CD4-positive, CD25-positive, alpha-beta regulatory T cell (primary cell): ENCODE measurements at regions not wholly inside any gene's neighbourhood (a gene's known extent, or its start where the extent isn't known, plus 50 kb on each side); places are given as distances from the start of the nearest gene placed in this dataset.

Experiments used
- ATAC-seq, 2 donors: fragments of 150-1000 bp; cut with Tn5 transposase; one replicate each; pipeline ENCODE4 v1.10.0; 2021; ENCODE audit warnings: low read depth in 2 of 2, moderate number of reproducible peaks in 2 of 2, moderate library complexity in 1 of 2
- DNase-seq, 3 donors: peaks; one replicate each; pipeline versions ENCODE4 v3.0.0 to v3.0.0-alpha.2; 2012 to 2022; ENCODE audit warnings: mixed read lengths in 1 of 3
- H3K27ac ChIP-seq: one replicate; pipeline ENCODE4 v1.7.0; 2013; ENCODE audit warnings: mild to moderate bottlenecking, low read length; ENCODE audit not compliant: insufficient read depth, poor library complexity, severe bottlenecking
- H3K27me3 ChIP-seq: one replicate; pipeline ENCODE4 v1.7.0; 2013; ENCODE audit warnings: low read length; ENCODE audit not compliant: control insufficient read depth, insufficient read depth
- H3K36me3 ChIP-seq: one replicate; pipeline ENCODE4 v1.7.0; 2013; ENCODE audit warnings: mild to moderate bottlenecking, low read length, moderate library complexity; ENCODE audit not compliant: control insufficient read depth, insufficient read depth
- H3K4me1 ChIP-seq: 2 replicates; pipeline ENCODE4 v1.7.0; 2013; ENCODE audit warnings: mild to moderate bottlenecking, low read length; ENCODE audit not compliant: insufficient read depth, control insufficient read depth, poor library complexity, severe bottlenecking
- H3K4me3 ChIP-seq: one replicate; pipeline ENCODE4 v1.7.0; 2013; ENCODE audit warnings: low read depth, mild to moderate bottlenecking, low read length, moderate library complexity
- H3K9me3 ChIP-seq, 2 experiments: 1 replicate in 1 of 2; 2 replicates in 1 of 2; pipeline ENCODE4 v1.7.0; 2013; ENCODE audit warnings: low read length in 2 of 2, mild to moderate bottlenecking in 1 of 2, moderate library complexity in 1 of 2; ENCODE audit not compliant: control insufficient read depth in 2 of 2
- H3K27ac Mint-ChIP-seq, 3 donors: one replicate each; pipeline ENCODE4 v1.8.0; 2020 to 2022; ENCODE audit warnings: mild to moderate bottlenecking in 3 of 3, mixed read lengths in 3 of 3, moderate library complexity in 2 of 3
- H3K27me3 Mint-ChIP-seq: one replicate; pipeline ENCODE4 v1.8.0; 2022; ENCODE audit warnings: mild to moderate bottlenecking, mixed read lengths
- H3K36me3 Mint-ChIP-seq: one replicate; pipeline ENCODE4 v1.8.0; 2020; ENCODE audit warnings: mixed read lengths
- H3K4me1 Mint-ChIP-seq, 4 donors: one replicate each; pipeline ENCODE4 v1.8.0; 2020 to 2022; ENCODE audit warnings: mixed read lengths in 4 of 4, mild to moderate bottlenecking in 1 of 4
- H3K4me3 Mint-ChIP-seq, 4 donors: one replicate each; pipeline ENCODE4 v1.8.0; 2020 to 2022; ENCODE audit warnings: mild to moderate bottlenecking in 4 of 4, mixed read lengths in 4 of 4, moderate library complexity in 3 of 4
- H3K9me3 Mint-ChIP-seq, 7 donors: one replicate each; pipeline ENCODE4 v1.8.0; 2020 to 2022; ENCODE audit warnings: mixed read lengths in 7 of 7, mild to moderate bottlenecking in 3 of 7, moderate library complexity in 2 of 7

DNA sequence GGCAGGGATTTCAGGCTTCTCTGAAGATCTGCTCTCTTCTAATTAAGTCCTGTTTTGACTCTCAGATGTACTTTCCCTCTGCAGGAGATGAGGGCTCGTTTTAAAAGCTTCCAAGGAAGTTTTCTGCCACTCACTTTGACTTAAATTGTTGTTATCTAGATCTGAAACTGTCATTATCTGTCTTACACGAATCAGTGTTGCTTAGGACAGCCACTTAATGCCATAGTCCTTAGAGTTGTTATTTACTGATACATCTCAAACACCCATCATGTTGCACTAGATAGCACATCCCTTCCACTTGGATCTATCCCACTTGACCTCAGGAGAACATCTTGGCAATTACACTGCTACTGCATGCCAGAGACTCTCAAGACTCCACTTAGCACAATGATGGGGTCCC lies 86.9 kb upstream of the FAT3 start:
- Mint-ChIP-seq H3K4me1 (no peaks in the 10 kb centered on the region), H3K36me3 (no peaks in the 10 kb centered on the region), H3K4me3 (no peak overlapping the region), H3K9me3 (peaks cover 2 to 13% (median 8%) of the 10 kb centered on the region in 7 donors), H3K27me3 (no peaks in the 10 kb centered on the region), H3K27ac (no peak overlapping the region)
- no peaks in the 10 kb centered on the region for H3K4me1 ChIP-seq
- H3K9me3 ChIP-seq = no peaks in the 10 kb centered on the region
- no peak for ATAC-seq
- H3K36me3 ChIP-seq = no peaks in the 10 kb centered on the region
- no peaks in the 10 kb centered on the region for H3K27me3 ChIP-seq
- no peak overlapping the region for H3K4me3 ChIP-seq
- no peak for DNase-seq
- no peak overlapping the region for H3K27ac ChIP-seq

- H3K27me3 Mint-ChIP-seq = no peaks in the 10 kb centered on the region
- no peak overlapping the region for H3K4me3 Mint-ChIP-seq
- no peak overlapping the region for H3K27ac ChIP-seq
- H3K9me3 Mint-ChIP-seq = peaks cover 2 to 16% (median 8%) of the 10 kb centered on the region in 7 donors
- ATAC-seq (no peak), DNase-seq (no peak)
- no peaks in the 10 kb centered on the region for H3K36me3 Mint-ChIP-seq
- H3K4me3 ChIP-seq = no peak overlapping the region
- H3K9me3 ChIP-seq = no peaks in the 10 kb centered on the region
- no peaks in the 10 kb centered on the region for H3K36me3 ChIP-seq
- no peaks in the 10 kb centered on the region for H3K4me1 ChIP-seq
- no peak overlapping the region for H3K27ac Mint-ChIP-seq
- no peaks in the 10 kb centered on the region for H3K27me3 ChIP-seq
- H3K4me1 Mint-ChIP-seq = no peaks in the 10 kb centered on the region
Measured at GRCh38 chr11:92136797-92137196, 87.8 kb upstream of the FAT3 start.

DNA sequence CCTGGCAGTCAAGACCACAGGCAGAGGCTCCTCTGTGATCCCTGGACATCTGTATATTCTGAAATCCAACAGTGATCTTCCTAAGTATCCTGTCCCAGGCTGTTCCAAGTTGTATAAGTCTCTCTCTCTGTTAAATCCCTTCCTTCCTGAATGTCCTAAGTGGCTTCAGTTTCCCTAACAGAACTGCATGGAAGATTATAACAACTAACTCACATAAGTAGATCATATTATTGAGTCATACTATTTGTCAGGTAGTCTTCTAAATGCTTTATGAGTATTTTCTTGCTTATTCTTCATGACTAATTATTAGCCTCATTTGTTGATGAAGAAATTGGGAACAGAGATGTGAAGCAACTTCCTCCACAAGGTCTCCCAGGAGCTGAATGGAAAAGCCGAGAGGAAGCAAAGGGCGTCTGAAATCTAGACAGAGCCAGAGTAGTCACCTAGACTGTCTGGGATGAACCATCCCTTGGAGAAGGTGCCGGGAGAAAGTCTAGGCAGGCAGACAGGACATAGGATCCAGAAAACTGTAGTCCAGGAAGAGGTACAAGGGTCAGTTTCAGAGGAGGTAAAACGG lies 93.2 kb upstream of the FAT3 start:
- no peak overlapping the region for H3K4me3 ChIP-seq
- ATAC-seq (no peak), DNase-seq (no peak)
- H3K4me3 Mint-ChIP-seq = no peak overlapping the region
- no peak overlapping the region for H3K27ac ChIP-seq
- H3K36me3 ChIP-seq = no peaks in the 10 kb centered on the region
- no peaks in the 10 kb centered on the region for H3K27me3 ChIP-seq
- H3K4me1 Mint-ChIP-seq = no peaks in the 10 kb centered on the region
- H3K9me3 Mint-ChIP-seq = peaks cover 0 to 10% (median 4%) of the 10 kb centered on the region in 7 donors
- H3K27me3 Mint-ChIP-seq = no peaks in the 10 kb centered on the region
- H3K4me1 ChIP-seq = no peaks in the 10 kb centered on the region
- no peaks in the 10 kb centered on the region for H3K36me3 Mint-ChIP-seq
- no peak overlapping the region for H3K27ac Mint-ChIP-seq
- no peaks in the 10 kb centered on the region for H3K9me3 ChIP-seq

- DNase-seq (no peak), ATAC-seq (no peak)
- Histone ChIP-seq H3K4me1 (no peaks in the 10 kb centered on the region), H3K27ac (no peak overlapping the region), H3K4me3 (no peak overlapping the region), H3K27me3 (no peaks in the 10 kb centered on the region), H3K9me3 (no peaks in the 10 kb centered on the region), H3K36me3 (no peaks in the 10 kb centered on the region)
- Mint-ChIP-seq H3K27ac (no peak overlapping the region), H3K4me3 (no peak overlapping the region), H3K27me3 (no peaks in the 10 kb centered on the region), H3K9me3 (peaks cover 0 to 10% (median 4%) of the 10 kb centered on the region in 7 donors), H3K4me1 (no peaks in the 10 kb centered on the region), H3K36me3 (no peaks in the 10 kb centered on the region)
Measured at GRCh38 chr11:92130421-92130831, 94.2 kb upstream of the FAT3 start.

DNA sequence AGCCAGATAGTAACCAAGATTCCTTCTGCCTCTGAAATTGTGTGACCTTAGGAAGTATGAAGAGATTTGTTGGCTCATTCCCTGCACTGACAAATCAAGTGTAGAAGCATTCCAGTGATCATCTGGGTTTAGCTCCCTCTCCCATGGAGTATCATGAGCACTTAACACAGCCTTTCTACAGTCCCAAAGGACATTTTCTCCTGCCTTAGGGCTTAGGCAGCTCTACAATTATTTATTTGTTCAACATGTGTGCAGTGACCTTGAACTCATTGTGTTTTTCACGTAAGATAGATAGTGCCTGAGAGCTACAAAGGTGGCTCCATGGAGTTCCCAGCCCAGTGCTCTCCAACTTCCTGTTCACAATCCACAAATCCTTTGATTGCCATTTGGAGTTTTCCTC lies 94.8 kb upstream of the FAT3 start:
- peaks cover 0 to 10% (median 4%) of the 10 kb centered on the region in 7 donors for H3K9me3 Mint-ChIP-seq
- no peaks in the 10 kb centered on the region for H3K4me1 Mint-ChIP-seq
- ATAC-seq = no peak

DNA sequence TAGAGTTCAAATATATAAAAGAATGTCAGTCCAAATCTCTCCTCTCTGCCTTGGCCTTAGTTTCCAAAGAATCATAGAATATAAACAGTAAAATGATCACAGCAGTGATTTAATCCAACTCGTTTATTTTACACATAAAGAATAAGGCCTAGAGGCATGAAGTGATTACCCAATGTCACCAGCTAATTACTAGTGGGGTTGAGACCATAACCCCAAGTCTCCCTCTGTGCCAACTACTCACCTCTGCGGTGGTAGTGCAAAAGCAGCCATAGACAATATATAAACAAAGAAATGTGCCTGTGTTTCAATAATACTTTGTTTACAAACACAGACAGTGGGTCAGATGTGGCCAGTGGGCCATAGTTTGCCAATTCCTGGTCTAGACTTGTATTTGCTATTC lies 96.6 kb upstream of the FAT3 start:
- peaks cover 0 to 10% (median 3%) of the 10 kb centered on the region in 7 donors for H3K9me3 Mint-ChIP-seq
- no peaks in the 10 kb centered on the region for H3K27me3 ChIP-seq
- no peaks in the 10 kb centered on the region for H3K9me3 ChIP-seq
- ATAC-seq (no peak), DNase-seq (no peak)
- no peak overlapping the region for H3K27ac Mint-ChIP-seq
- no peaks in the 10 kb centered on the region for H3K36me3 ChIP-seq
- no peaks in the 10 kb centered on the region for H3K36me3 Mint-ChIP-seq
- H3K27ac ChIP-seq = no peak overlapping the region
- H3K4me1 Mint-ChIP-seq = no peaks in the 10 kb centered on the region
- H3K4me1 ChIP-seq = no peaks in the 10 kb centered on the region
- no peaks in the 10 kb centered on the region for H3K27me3 Mint-ChIP-seq
- H3K4me3 Mint-ChIP-seq = no peak overlapping the region
- H3K4me3 ChIP-seq = no peak overlapping the region

More for the DNA sequence above, 94.8 kb upstream of the FAT3 start:
- no peaks in the 10 kb centered on the region for H3K27me3 ChIP-seq
- Mint-ChIP-seq H3K27me3 (no peaks in the 10 kb centered on the region), H3K27ac (no peak overlapping the region), H3K36me3 (no peaks in the 10 kb centered on the region), H3K4me3 (no peak overlapping the region)
- no peaks in the 10 kb centered on the region for H3K4me1 ChIP-seq
- H3K4me3 ChIP-seq = no peak overlapping the region
- no peaks in the 10 kb centered on the region for H3K36me3 ChIP-seq
- H3K9me3 ChIP-seq = no peaks in the 10 kb centered on the region
- H3K27ac ChIP-seq = no peak overlapping the region
- no peak for DNase-seq

DNA sequence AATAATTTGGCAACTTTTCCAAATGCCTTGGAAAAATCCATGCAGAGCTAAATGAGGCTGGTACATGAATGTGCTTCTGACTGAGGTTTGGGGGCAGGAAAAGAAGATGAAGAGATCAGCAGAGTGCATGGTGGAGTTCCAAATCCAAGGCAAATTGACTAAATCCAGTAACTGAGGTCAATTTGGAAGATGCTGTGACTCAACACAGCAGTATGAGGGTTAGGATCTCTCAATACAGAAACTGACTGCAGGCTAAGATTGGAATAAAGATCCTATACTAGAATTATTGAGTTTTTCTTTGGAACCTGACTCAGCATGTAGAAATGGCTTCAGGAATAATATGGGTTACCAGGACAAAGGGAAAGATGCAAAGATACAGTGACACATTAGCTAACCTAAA lies 99.3 kb upstream of the FAT3 start:
- Mint-ChIP-seq H3K27ac (no peak overlapping the region), H3K36me3 (no peaks in the 10 kb centered on the region), H3K27me3 (no peaks in the 10 kb centered on the region), H3K4me3 (no peak overlapping the region), H3K9me3 (peaks cover 0 to 12% (median 2%) of the 10 kb centered on the region in 7 donors), H3K4me1 (no peaks in the 10 kb centered on the region)
- Histone ChIP-seq H3K27me3 (no peaks in the 10 kb centered on the region), H3K9me3 (peaks cover 0 to 5% of the 10 kb centered on the region in 2 experiments), H3K36me3 (no peaks in the 10 kb centered on the region), H3K27ac (no peak overlapping the region), H3K4me3 (no peak overlapping the region), H3K4me1 (no peaks in the 10 kb centered on the region)
- ATAC-seq (no peak), DNase-seq (no peak)

DNA sequence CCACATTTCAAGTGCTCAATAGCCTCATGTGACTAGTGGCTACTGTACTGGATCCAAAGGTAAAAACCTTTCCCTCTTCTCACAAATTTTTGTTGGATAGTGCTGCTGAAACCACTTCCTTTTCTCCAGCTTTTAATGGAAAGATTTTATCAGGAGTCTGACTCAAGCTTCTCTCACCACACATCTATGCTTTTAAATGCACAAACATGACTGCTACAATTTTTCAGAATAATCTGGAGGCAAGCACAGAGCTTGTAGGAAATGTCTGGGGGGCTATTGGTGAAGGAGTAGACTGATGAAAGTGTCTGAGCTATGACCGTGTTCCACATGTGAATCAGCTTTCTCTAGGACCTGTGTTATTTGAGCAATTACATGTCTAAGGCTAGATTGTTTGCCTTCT lies 101.1 kb upstream of the FAT3 start:
- no peak overlapping the region for H3K27ac ChIP-seq
- ATAC-seq = no peak
- H3K4me1 ChIP-seq = no peaks in the 10 kb centered on the region
- peaks cover 0 to 17% (median 6%) of the 10 kb centered on the region in 7 donors for H3K9me3 Mint-ChIP-seq
- no peak overlapping the region for H3K4me3 Mint-ChIP-seq
- H3K27me3 ChIP-seq = no peaks in the 10 kb centered on the region
- H3K27me3 Mint-ChIP-seq = no peaks in the 10 kb centered on the region
- no peaks in the 10 kb centered on the region for H3K4me1 Mint-ChIP-seq
- no peak overlapping the region for H3K27ac Mint-ChIP-seq
- H3K36me3 ChIP-seq = no peaks in the 10 kb centered on the region
- no peaks in the 10 kb centered on the region for H3K36me3 Mint-ChIP-seq
- H3K4me3 ChIP-seq = no peak overlapping the region
- no peak for DNase-seq
- peaks cover 0 to 6% of the 10 kb centered on the region in 2 experiments for H3K9me3 ChIP-seq
